ENCODE measurements at regions not wholly inside any gene's neighbourhood (a gene's known extent, or its start where the extent isn't known, plus 50 kb on each side); places are given as distances from the start of the nearest gene placed in this dataset.

GRCh38 chr12:108455706-108456105 is 59.4 kb upstream of the FICD start:
- no peak overlapping the region for H3K4me3 ChIP-seq (ENCODE audit: low read depth, low read length)
- no peaks in the 10 kb centered on the region for H3K9me3 ChIP-seq
- H3K4me1 ChIP-seq = peaks cover 3% of the 10 kb centered on the region; the same call in 1 of the 2 replicates
- DNase-seq = no peak
- no peak for TF ChIP-seq CTCF (IDR thresholded peaks at IDR 0.05; ENCODE audit: low read depth, low read length)
- no peaks in the 10 kb centered on the region for H3K36me3 ChIP-seq
- no peaks in the 10 kb centered on the region for H3K27me3 ChIP-seq

- H3K4me1 ChIP-seq = peaks cover 3% of the 10 kb centered on the region; the same call in 1 of the 2 replicates
- H3K4me3 ChIP-seq (ENCODE audit: low read depth, low read length) = no peak overlapping the region
- H3K9me3 ChIP-seq = no peaks in the 10 kb centered on the region
- no peak for TF ChIP-seq CTCF (IDR thresholded peaks at IDR 0.05; ENCODE audit: low read depth, low read length)
- no peaks in the 10 kb centered on the region for H3K27me3 ChIP-seq
- DNase-seq = no peak
- no peaks in the 10 kb centered on the region for H3K36me3 ChIP-seq
These were observed 60.4 kb upstream of the FICD start for GRCh38 chr12:108454539-108455139.

GRCh38 chr12:108449478-108449877 is 65.6 kb upstream of the FICD start:
- DNase-seq = no peak
- H3K36me3 ChIP-seq = no peaks in the 10 kb centered on the region
- no peaks in the 10 kb centered on the region for H3K9me3 ChIP-seq
- peaks cover 16% of the 10 kb centered on the region for H3K4me1 ChIP-seq
- TF ChIP-seq CTCF (IDR thresholded peaks at IDR 0.05; ENCODE audit: low read depth, low read length) = no peak
- H3K27me3 ChIP-seq = no peaks in the 10 kb centered on the region
- no peak overlapping the region for H3K4me3 ChIP-seq (ENCODE audit: low read depth, low read length)

- DNase-seq = no peak
- no peak for TF ChIP-seq CTCF (IDR thresholded peaks at IDR 0.05; ENCODE audit: low read depth, low read length)
These were observed 66.8 kb upstream of the FICD start for GRCh38 chr12:108448246-108448645.

GRCh38 chr12:108447168-108447832 is 67.8 kb upstream of the FICD start:
- H3K4me1 ChIP-seq = peaks cover 16% of the 10 kb centered on the region
- no peaks in the 10 kb centered on the region for H3K27me3 ChIP-seq
- H3K4me3 ChIP-seq (ENCODE audit: low read depth, low read length) = peak overlapping the region; percentile 10
- DNase-seq = no peak
- TF ChIP-seq CTCF (IDR thresholded peaks at IDR 0.05; ENCODE audit: low read depth, low read length) = no peak
- H3K9me3 ChIP-seq = no peaks in the 10 kb centered on the region
- no peaks in the 10 kb centered on the region for H3K36me3 ChIP-seq

More at GRCh38 chr12:108448246-108448645, 66.8 kb upstream of the FICD start:
- Histone ChIP-seq H3K27me3 (no peaks in the 10 kb centered on the region), H3K36me3 (no peaks in the 10 kb centered on the region), H3K9me3 (no peaks in the 10 kb centered on the region), H3K4me1 (peaks cover 16% of the 10 kb centered on the region), H3K4me3 (ENCODE audit: low read depth, low read length) (no peak overlapping the region)

GRCh38 chr12:108446766-108447165 is 68.3 kb upstream of the FICD start:
- H3K27me3 ChIP-seq = no peaks in the 10 kb centered on the region
- H3K36me3 ChIP-seq = no peaks in the 10 kb centered on the region
- peak overlapping the region; percentile 10 for H3K4me3 ChIP-seq (ENCODE audit: low read depth, low read length)
- TF ChIP-seq CTCF (IDR thresholded peaks at IDR 0.05; ENCODE audit: low read depth, low read length) = no peak
- H3K4me1 ChIP-seq = peaks cover 16% of the 10 kb centered on the region
- DNase-seq = no peak
- no peaks in the 10 kb centered on the region for H3K9me3 ChIP-seq
